Body of pancreas (tissue), 4 donors: ENCODE measurements at regions not wholly inside any gene's neighbourhood (a gene's known extent, or its start where the extent isn't known, plus 50 kb on each side); places are given as distances from the start of the nearest gene placed in this dataset.

ENCODE experiments used
- CTCF ChIP-seq, 7 experiments: fragments of 450-650 bp in 4 of 7; fragments of 200-600 bp in 3 of 7; sonication (generic) in 3 of 7; IDR thresholded peaks; one replicate each; pipeline ENCODE4 v1.5.1; 2016 to 2019; ENCODE audit warnings: antibody characterized with exemption in 7 of 7
- POLR2A ChIP-seq, 3 donors: fragments of 450-650 bp; IDR thresholded peaks; one replicate each; pipeline ENCODE4 v1.6.1; 2016; ENCODE audit warnings: antibody characterized with exemption in 3 of 3, mild to moderate bottlenecking in 2 of 3

- no peak for TF ChIP-seq CTCF (IDR thresholded peaks at IDR 0.05)
- no peak for TF ChIP-seq POLR2A (IDR thresholded peaks at IDR 0.05)
Measured at GRCh38 chr6:40689185-40689584, 102.0 kb upstream of the LRFN2 start.
